Ecto neural progenitor cell (in vitro differentiated cells): ENCODE measurements at regions not wholly inside any gene's neighbourhood (a gene's known extent, or its start where the extent isn't known, plus 50 kb on each side); places are given as distances from the start of the nearest gene placed in this dataset.
"Not testable (repeated sequence)": the region's sequence is repeated elsewhere in the genome, so short reads cannot be mapped to it uniquely, and the experiment has no call there.

Experiments used
- DNase-seq: peaks from one replicate; pipeline ENCODE4 v3.0.0-alpha.2; 2018; ENCODE audit warnings: low spot score

DNA sequence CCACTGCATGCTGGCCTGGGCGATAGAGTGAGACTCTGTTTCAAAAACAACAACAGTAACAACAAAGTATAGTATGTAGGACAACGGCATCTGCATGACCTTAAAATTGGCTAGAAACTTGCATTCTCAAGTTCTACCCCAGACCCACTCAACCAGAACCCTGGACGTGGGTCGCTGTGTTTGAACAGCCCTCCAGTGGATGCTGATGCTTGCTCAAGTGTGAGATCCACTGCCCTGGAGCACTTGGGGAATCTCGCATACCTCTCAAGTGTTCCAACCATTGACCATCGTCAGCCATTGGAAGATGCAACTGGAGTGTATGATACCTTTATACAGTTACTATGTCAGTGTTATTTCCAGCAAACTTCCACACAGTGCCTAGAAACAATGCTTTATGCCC lies 435.9 kb downstream of the DCDC2C start:
- no peak for DNase-seq

DNA sequence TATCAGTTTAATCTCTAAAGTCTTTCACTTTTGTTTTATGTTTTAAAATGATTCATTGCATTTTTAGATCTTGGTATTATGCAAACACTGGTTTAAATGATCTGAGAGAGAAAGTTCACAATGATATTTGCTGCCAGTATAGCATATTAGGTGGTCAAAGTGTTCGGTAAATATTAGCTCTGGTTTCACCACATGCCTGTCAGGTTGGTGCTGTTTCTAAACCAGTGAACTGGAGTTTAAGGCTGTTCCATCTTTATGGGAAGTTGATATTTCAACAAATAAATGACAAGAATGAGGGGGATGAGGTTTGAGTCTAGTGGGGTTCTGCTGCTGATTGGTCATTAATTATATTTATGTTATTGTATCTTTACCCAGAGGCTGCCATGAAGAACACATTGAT lies 436.4 kb downstream of the DCDC2C start:
- no peak for DNase-seq

- no peak for DNase-seq
Measured at GRCh38 chr2:4140281-4140970, 437.1 kb downstream of the DCDC2C start.

GRCh38 chr2:4144731-4145130 lies 441.4 kb downstream of the DCDC2C start:
- no peak for DNase-seq

DNA sequence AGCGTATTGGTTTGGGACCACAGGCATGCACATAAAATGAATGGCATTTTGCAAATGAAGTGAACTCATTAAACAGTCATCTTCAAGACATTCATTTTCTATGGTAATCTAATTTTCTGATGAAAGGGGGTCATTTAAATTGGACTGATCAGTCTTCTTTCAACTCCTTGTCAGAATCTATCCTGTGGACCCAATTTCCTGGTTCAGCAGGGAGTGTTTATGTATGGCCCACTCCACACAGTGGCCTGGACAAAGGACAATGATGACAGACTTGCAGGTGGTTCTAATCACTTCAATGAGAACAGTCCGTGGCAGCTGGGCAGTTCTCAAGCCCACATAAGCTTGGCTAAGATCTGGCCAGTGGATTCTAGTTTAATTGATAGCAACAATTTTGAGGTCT lies 448.1 kb downstream of the DCDC2C start:
- DNase-seq, result no peak

DNA sequence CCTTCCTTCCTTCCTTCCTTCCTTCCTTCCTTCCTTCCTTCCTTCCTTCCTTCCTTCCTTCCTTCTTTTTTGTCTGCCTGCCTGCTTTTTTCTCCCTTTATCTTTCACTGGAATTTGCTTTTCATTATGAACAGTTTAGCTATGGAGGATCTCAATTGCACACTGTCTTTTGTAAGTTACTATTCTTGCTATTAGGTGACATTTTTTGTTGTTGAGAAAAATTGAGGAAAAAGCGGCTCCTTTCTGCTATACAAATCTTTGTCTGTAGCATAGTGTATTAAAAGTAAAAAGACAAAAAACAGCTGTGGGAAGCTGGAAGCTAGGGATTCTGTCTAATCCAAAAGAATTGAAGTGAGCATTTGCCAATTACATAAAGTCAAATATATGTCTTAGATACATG lies 448.7 kb downstream of the DCDC2C start:
- DNase-seq, result no peak

GRCh38 chr2:4168834-4169233 lies 465.5 kb downstream of the DCDC2C start:
- no peak for DNase-seq

- DNase-seq, result no peak
Measured at GRCh38 chr2:4174796-4175195, 471.4 kb downstream of the DCDC2C start.

DNA sequence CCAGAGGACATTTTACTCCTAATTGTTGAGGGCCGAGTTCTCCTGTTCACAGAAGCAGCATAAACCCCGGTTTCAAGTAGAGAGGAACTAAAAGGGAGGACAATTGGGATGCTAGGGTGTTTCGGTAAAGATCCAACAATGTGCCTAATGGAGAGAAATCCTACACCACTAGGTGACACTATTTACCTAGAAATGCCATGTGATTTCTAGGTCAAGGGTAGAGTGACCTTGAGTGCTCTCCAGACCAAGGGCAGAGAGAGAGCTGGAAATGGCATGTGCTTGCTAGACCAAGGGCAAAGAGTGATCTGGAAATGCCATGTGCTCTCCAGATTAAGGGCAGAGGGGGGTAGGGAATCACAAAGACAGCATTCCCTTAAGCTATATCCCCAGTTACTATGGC lies 472.0 kb downstream of the DCDC2C start:
- no peak for DNase-seq

DNA sequence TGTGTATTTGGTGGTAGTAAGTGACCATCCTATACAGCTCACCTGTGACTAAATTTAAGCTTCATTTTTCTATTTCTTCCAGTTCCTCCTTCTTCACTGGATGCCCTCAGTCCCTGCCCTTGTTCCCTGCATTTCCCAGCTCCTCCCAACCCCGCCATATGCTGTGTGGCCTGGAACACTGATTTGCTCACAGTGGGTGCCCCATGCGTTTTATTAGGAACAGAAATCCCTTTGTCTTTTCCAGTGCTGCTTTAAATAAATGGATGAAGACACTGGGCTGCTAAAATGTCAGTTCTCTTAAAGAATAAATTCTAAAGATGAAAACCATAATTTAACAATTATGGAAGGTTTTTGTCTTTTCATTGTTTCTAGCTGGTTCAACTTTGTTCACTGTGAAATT lies 477.3 kb downstream of the DCDC2C start:
- no peak for DNase-seq

DNA sequence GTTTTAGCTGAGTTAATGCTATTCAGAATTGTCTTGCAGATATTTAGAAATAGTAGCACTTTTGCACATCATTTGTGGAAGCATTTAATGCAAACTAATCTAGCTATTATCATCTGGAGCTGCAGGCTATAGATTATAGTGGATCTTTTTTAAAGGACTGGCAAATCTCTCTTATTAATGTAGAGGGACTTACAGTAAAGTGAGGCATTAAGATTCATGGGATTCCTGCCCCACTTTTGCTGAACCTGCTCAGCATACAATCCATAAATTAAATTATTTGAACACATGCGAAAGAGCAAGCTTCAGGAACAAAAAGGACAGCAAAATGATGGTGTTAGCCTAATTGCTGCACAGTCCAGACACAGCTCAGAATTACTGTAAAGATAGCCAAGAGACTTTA lies 477.7 kb downstream of the DCDC2C start:
- no peak for DNase-seq

- DNase-seq, result no peak
Measured at GRCh38 chr2:4188561-4188960, 485.2 kb downstream of the DCDC2C start.

DNA sequence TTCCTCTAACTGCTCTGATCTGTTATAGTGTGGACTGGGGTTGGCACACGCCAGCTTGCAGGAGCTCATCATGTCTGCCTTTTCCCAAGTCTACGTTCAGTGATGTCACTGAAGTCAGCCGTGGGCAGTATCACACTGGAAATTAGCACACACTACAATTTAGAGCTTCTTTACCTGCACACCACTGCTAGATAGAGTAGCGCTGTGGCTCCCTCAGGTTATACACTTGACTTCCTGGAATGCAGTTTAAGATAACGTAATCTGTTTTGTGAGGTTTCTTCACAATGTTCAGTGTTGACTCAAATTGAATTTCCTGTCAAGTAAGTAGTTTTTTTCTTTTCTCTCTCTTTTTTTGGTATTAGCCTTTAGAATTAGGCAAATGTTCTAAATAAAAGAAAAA lies 487.2 kb downstream of the DCDC2C start:
- DNase-seq, result no peak

GRCh38 chr2:4192119-4192518 lies 488.7 kb downstream of the DCDC2C start:
- no peak for DNase-seq

DNA sequence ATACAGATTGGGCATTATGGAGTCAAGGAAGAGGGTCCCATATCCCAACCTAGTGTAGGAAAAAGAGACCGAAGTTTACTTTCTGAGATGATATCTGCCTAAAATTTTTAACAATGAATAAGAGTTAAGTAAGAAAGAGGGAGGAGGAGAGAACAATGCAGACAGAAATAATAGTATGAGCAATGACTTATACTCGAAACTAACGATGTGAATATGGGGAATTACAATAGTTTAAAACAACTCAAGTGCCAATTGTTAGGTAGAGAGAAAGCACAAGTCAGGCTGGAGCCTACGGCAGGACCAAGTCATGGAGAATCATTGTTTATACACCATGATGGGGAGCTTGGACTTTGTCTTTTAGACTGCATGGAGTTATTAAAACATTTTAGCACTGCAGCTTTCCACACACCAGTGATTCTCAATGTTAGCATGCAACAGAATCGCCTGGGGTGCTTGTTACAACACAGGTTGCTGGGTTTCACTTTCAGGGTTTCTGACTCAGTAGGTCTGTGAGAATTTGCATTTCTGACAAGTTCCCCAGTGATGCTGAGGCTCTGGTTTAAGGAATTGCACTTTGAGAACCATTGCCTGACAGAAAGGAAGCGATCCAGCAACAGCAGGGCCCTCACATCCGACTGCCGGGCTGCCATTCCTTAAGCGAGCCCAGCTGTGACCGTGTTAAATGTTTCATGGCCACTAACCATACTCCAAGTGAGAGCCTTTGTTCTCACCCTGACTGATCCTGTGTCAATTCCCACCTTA lies 511.2 kb downstream of the DCDC2C start:
- no peak for DNase-seq

- DNase-seq, result no peak
Measured at GRCh38 chr2:4217737-4218136, 514.4 kb downstream of the DCDC2C start.

DNA sequence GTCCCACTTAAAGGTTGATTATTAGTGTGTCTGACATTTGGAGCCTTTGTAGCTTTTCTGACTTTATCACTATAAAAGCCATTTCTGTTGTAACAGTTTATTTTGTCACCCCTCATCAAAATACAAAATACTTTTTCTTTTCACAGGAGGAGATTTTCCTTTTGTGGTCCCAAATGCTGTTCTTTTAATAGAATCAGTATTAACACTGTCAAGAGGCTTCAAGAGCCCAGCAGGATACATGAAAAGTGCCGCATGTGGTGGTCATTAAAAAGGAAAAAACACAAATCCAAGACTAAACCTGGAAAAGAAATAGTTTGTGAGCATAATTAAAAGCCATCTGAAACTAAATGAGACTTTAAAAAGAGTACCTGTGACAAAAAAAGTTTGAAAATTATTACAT lies 515.7 kb downstream of the DCDC2C start:
- DNase-seq, result no peak

DNA sequence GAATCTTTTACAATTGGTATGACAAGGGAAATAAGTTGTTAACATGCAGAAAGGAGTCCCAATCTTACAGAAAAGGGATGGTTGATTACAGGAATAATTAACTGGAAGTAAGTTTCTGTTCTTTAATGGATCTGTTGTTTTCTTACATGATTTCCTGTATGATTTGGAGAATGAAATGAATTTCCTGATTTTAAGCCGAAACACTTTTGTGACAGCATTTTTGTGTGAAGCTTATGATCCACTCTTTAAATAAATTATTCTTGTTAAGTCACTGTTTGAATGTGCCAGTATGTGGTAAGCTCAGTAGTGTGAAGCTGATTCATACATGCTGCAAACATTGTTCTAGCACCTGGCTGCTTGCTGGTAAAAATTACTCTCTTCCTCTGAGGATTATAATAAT lies 516.2 kb downstream of the DCDC2C start:
- no peak for DNase-seq

- no peak for DNase-seq
Measured at GRCh38 chr2:4221434-4221833, 518.1 kb downstream of the DCDC2C start.

DNA sequence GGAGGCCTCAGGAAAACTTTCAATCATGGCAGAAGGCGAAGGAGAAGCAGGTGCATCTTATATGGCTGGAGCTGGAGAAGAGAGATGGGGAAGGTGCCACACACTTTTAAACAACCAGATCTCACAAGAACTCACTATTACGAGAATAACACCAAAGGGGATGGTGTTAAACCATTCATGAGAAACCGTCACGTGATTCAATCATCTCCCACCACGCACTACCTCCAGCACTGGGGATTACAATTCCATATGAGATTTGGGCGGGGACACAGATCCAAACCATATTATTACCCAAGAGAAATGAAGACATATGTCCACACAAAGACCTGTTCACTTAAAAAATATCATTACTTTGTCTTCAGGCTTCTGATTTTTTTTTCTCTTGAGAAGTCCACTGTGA lies 518.5 kb downstream of the DCDC2C start:
- no peak for DNase-seq

GRCh38 chr2:4244422-4244821 lies 541.0 kb downstream of the DCDC2C start:
- not testable (repeated sequence) for DNase-seq

DNA sequence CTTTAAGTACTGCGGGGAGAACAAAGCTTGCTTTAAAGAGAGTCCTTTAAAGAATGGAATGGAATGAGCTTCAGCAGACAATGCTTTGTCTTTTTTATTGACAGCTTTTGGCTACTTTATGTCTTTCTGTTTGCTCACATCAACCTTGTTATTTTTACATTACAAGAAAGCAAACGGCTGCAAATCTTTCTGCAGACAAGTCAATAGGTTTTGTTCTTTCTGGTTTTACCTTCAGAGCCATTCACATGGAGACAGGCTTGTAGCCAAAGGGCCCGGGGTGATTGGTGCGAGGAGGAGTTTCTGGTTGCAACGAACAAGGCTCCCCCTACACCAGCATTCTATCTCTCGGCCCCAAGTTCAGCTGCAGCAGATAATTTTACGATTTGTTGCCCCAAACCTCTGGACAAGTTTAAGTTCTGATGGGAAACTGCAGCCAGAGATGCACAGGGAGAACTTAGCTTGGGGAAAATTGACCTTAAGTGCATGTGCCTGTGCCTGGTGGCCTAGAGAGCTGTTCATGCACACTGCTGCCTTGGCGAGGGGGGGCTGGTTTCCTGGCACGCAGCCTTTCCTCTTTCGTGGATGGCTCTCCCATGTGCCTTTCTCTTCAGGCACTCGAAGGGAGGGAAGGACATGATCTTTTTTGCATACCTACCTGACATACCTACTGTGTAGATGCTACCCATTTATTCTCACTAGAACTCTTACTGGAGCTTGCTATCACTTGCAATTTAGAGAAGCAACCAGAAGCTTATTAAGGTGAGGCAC lies 543.2 kb downstream of the DCDC2C start:
- no peak for DNase-seq

DNA sequence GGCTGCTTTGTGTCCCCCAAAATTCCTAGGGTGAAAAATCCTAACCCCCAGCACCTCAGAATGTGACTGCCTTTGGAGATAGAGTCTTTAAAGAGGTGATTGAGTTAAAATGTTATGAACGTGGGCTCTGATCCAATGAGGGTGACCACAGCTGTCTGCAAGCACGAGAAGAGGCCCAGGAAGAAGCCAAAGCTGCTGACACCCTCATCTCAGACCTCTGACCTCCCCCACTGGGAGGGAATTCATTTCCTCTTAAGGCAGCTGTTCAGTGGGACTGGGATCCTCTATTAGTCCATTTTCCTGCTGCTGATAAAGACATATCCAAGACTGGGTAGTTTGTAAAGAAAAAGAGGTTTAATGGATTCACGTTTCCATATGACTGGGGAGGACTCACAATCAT lies 544.4 kb downstream of the DCDC2C start:
- DNase-seq, result no peak
